ENCODE measurements at regions not wholly inside any gene's neighbourhood (a gene's known extent, or its start where the extent isn't known, plus 50 kb on each side); places are given as distances from the start of the nearest gene placed in this dataset.

DNA sequence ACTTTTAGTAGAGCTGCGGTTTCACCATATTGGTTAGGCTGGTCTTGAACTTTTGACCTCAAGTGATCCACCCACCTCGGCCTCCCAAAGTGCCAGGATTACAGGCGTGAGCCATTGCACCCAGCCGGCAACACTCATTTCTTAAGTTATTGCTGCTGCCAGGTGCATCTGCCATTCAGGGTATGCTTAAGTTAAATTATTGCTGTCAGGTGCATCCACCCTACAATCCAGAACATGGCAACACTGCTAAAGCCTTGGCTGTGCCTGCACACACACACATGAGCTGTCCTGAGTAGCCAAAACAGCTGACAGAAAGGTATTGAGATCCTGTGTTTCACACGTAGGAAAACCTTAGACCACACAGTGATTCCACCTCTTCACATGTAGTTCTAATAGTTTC, 148.2 kb downstream of the FAM161A start:
- TF ChIP-seq, protein P1, sequence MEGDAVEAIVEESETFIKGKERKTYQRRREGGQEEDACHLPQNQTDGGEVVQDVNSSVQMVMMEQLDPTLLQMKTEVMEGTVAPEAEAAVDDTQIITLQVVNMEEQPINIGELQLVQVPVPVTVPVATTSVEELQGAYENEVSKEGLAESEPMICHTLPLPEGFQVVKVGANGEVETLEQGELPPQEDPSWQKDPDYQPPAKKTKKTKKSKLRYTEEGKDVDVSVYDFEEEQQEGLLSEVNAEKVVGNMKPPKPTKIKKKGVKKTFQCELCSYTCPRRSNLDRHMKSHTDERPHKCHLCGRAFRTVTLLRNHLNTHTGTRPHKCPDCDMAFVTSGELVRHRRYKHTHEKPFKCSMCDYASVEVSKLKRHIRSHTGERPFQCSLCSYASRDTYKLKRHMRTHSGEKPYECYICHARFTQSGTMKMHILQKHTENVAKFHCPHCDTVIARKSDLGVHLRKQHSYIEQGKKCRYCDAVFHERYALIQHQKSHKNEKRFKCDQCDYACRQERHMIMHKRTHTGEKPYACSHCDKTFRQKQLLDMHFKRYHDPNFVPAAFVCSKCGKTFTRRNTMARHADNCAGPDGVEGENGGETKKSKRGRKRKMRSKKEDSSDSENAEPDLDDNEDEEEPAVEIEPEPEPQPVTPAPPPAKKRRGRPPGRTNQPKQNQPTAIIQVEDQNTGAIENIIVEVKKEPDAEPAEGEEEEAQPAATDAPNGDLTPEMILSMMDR (IDR thresholded peaks at IDR 0.05; ENCODE audit: low read depth, low read length): no peak
- no peak for TF ChIP-seq POLR2A (IDR thresholded peaks at IDR 0.05; ENCODE audit: extremely low read depth, insufficient read length)

Measured in NB4 (cell line).